HG02571 (cell line): ENCODE measurements at regions not wholly inside any gene's neighbourhood (a gene's known extent, or its start where the extent isn't known, plus 50 kb on each side); places are given as distances from the start of the nearest gene placed in this dataset.

Experiments
- ATAC-seq: cut with Tn5 transposase; IDR thresholded peaks from one replicate; pipeline ENCODE4 v1.9.1; 2021; ENCODE audit warnings: mild to moderate bottlenecking, moderate library complexity; ENCODE audit not compliant: unreplicated experiment

GRCh38 chr1:29431138-29431537 lies 194.8 kb downstream of the PTPRU start:
- ATAC-seq: no peak

GRCh38 chr1:29429656-29430055 lies 193.3 kb downstream of the PTPRU start:
- no peak for ATAC-seq

GRCh38 chr1:29428997-29429396 lies 192.7 kb downstream of the PTPRU start:
- ATAC-seq: no peak

GRCh38 chr1:29428280-29428615 lies 191.9 kb downstream of the PTPRU start:
- ATAC-seq: no peak

- ATAC-seq: no peak
Observed at GRCh38 chr1:29427614-29428279, 191.4 kb downstream of the PTPRU start.

GRCh38 chr1:29426701-29427279 lies 190.5 kb downstream of the PTPRU start:
- no peak for ATAC-seq

GRCh38 chr1:29425631-29426030 lies 189.3 kb downstream of the PTPRU start:
- ATAC-seq: no peak

- no peak for ATAC-seq
Observed at GRCh38 chr1:29424266-29424665, 187.9 kb downstream of the PTPRU start.

GRCh38 chr1:29420202-29420601 lies 183.9 kb downstream of the PTPRU start:
- no peak for ATAC-seq

- ATAC-seq: no peak
Observed at GRCh38 chr1:29417971-29418370, 181.6 kb downstream of the PTPRU start.

GRCh38 chr1:29417147-29417858 lies 181.0 kb downstream of the PTPRU start:
- no peak for ATAC-seq

GRCh38 chr1:29416267-29417146 lies 180.2 kb downstream of the PTPRU start:
- ATAC-seq: no peak

GRCh38 chr1:29415861-29416260 lies 179.5 kb downstream of the PTPRU start:
- ATAC-seq: no peak

- ATAC-seq: no peak
Observed at GRCh38 chr1:29415156-29415830, 179.0 kb downstream of the PTPRU start.

- no peak for ATAC-seq
Observed at GRCh38 chr1:29414086-29414485, 177.8 kb downstream of the PTPRU start.

- ATAC-seq: no peak
Observed at GRCh38 chr1:29413661-29414060, 177.3 kb downstream of the PTPRU start.

- ATAC-seq: no peak
Observed at GRCh38 chr1:29412591-29412990, 176.3 kb downstream of the PTPRU start.

GRCh38 chr1:29410476-29410875 lies 174.2 kb downstream of the PTPRU start:
- ATAC-seq: no peak

GRCh38 chr1:29409616-29410015 lies 173.3 kb downstream of the PTPRU start:
- ATAC-seq: no peak

GRCh38 chr1:29408831-29409605 lies 172.7 kb downstream of the PTPRU start:
- ATAC-seq: no peak
